Uterus (tissue), 2 donors: ENCODE measurements at regions not wholly inside any gene's neighbourhood (a gene's known extent, or its start where the extent isn't known, plus 50 kb on each side); places are given as distances from the start of the nearest gene placed in this dataset.

Experiments used
- POLR2A ChIP-seq, 2 donors: fragments of 450-650 bp; IDR thresholded peaks; one replicate each; pipeline ENCODE4 v1.6.1; 2016; ENCODE audit warnings: antibody characterized with exemption in 2 of 2, mild to moderate bottlenecking in 1 of 2, moderate library complexity in 1 of 2
- TF ChIP-seq, protein P1 (sequence below), 4 experiments: fragments of 200-600 bp in 2 of 4; fragments of 450-650 bp in 2 of 4; sonication (generic) in 2 of 4; IDR thresholded peaks; one replicate each; pipeline ENCODE4 v1.5.1; 2016 to 2019; ENCODE audit warnings: antibody characterized with exemption in 4 of 4, mild to moderate bottlenecking in 2 of 4, moderate library complexity in 1 of 4

DNA sequence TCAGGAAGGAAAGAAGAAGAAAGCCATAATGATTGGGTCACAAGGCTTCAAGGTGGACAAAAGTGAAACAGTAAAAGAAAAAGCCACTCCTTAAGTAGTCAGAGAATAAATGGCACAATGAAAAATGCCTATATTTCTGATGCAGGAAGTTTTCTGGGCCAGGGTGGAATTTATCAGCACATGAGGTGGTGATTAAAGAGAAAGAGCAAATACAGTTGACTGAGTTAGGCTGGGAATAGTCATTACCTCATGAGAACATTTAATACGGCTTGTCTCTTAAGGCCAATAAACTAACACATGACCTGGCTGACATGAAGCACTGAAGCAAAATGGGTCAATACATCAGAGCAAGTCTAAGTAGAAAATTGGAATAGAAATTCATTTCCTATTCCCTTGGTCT, 499.7 kb downstream of the TMTC2 start:
- TF ChIP-seq, protein P1, sequence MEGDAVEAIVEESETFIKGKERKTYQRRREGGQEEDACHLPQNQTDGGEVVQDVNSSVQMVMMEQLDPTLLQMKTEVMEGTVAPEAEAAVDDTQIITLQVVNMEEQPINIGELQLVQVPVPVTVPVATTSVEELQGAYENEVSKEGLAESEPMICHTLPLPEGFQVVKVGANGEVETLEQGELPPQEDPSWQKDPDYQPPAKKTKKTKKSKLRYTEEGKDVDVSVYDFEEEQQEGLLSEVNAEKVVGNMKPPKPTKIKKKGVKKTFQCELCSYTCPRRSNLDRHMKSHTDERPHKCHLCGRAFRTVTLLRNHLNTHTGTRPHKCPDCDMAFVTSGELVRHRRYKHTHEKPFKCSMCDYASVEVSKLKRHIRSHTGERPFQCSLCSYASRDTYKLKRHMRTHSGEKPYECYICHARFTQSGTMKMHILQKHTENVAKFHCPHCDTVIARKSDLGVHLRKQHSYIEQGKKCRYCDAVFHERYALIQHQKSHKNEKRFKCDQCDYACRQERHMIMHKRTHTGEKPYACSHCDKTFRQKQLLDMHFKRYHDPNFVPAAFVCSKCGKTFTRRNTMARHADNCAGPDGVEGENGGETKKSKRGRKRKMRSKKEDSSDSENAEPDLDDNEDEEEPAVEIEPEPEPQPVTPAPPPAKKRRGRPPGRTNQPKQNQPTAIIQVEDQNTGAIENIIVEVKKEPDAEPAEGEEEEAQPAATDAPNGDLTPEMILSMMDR (IDR thresholded peaks at IDR 0.05) = no peak
- no peak for TF ChIP-seq POLR2A (IDR thresholded peaks at IDR 0.05)
